Left hindlimb (tissue), 1 donor: ENCODE measurements at regions not wholly inside any gene's neighbourhood (a gene's known extent, or its start where the extent isn't known, plus 50 kb on each side); places are given as distances from the start of the nearest gene placed in this dataset.
"Not testable (repeated sequence)": the region's sequence is repeated elsewhere in the genome, so short reads cannot be mapped to it uniquely, and the experiment has no call there.

Source experiments
- DNase-seq: peaks from one replicate; pipeline ENCODE4 v3.0.0-alpha.2; 2018

DNA sequence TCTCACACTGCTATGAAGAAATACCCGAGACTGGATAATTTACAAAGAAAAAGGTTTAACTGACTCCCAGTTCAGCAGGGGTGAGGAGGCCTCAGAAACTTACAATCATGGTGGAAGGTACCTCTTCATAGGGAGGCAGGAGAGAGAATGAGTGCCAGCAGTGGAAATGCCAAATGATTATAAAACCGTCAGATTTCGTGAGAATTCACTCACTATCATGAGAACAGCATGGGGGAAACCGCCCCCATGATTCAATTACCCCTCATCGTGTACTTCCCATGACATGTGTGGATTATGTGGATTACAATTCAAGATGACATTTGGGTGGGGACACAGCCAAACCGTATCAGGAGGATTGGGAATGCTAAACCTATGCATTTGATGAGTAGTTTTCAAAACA is 380.3 kb upstream of the SPHKAP start:
- no peak for DNase-seq

DNA sequence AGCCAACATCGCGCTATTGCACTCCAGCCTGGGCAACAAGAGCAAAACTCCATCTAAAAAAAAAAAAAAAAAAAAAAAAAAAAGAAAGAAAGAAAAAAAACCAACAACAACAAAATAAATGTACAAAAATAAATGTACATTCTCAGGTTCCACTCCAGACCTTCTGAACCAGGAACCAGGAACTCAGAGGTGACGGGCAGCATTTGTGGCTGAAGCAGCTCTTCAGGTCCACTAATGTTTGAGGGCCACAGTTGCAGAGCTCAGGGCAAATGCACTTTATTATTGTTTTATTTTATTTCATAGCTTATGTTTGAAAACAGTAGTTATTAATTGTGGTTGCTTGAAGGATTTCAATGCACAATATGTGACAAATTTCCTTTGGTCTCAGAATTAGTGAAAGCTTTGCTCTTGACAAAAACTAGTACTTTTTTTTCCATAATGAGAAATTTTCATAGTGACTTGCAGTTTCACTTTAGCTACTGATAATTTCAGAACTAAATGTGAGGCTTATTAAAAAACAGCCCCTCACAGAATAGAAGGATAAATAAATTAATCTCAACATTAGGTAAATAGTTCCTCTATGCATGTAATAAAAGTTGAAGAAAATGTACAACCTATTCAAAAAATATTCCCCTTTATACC is 378.4 kb upstream of the SPHKAP start:
- DNase-seq = no peak

GRCh38 chr2:228556717-228557116 is 375.2 kb upstream of the SPHKAP start:
- no peak for DNase-seq

GRCh38 chr2:228549441-228550007 is 368.0 kb upstream of the SPHKAP start:
- no peak for DNase-seq

- DNase-seq = no peak
Observed at GRCh38 chr2:228548230-228548629, 366.7 kb upstream of the SPHKAP start.

GRCh38 chr2:228545748-228546145 is 364.3 kb upstream of the SPHKAP start:
- DNase-seq = no peak

DNA sequence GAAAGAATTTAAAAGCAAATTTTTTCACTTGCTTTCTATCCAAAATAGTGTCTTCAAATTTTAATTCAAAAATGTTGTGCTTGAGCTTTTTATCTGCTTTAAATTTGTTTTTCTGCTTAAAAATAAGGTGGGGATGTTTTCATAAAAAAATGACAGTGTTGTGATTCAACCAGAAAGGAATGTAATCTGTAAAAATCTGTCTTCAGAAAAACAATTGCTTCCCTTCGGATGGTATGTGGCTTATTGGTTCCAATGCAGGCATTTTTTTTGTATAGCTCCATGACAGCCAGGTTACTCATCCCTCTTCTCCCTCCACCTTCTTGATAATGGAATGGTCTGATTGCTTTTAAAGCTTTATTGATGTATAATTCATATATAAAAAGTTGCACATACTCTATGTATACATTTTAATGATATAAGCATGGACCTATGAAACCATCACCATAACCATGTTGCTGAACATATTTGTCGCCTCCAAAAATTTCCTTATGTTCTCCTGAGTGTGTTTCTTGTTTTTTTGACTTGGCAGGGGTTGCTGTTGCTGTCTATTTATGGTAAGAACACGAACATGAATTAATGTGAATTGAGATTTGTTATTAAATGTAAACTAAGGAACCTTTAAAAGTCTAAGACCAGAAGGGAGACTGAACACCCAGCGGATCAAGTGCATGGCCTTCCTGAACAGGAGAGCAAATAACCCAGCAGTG is 363.7 kb upstream of the SPHKAP start:
- DNase-seq = no peak

- no peak for DNase-seq
Observed at GRCh38 chr2:228543117-228543516, 361.6 kb upstream of the SPHKAP start.

- no peak for DNase-seq
Observed at GRCh38 chr2:228542277-228542676, 360.8 kb upstream of the SPHKAP start.

DNA sequence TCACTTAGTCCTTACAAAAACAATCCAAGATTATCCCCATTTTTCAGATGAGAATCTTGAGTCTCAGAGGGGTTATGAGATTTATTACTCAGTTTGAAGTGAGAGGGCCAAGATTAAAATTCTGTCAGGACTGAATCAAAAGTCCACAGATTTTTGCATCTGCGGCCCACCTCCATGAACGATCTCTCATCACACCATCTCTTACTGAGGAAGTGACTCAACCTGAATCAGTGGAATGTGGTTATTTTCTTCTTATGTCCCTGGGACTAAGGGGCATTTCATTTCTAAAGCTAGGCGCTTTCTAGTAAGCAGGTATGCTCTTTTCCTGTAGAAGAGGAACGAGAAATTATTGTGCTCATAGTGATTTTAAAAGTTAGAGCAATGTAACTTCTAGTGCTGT is 360.3 kb upstream of the SPHKAP start:
- no peak for DNase-seq

DNA sequence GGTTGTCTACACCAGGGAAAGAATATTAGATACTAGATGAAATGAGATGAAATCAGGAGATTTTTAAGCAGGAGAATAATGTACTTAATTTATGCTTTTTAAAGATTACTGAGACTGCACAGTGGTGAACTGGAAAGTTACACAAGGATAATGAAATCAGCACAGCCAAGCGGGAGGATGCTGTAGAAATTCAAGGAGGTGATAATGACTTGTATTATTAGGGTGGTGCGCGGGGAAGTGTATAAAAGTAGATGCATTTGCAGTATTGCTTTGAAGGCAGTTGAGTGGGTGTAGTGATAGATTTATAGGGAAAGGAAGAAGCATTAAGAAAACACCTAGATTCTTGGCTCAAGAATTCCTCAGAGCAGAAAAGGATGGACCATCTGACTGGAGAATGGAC is 359.5 kb upstream of the SPHKAP start:
- no peak for DNase-seq

- no peak for DNase-seq
Observed at GRCh38 chr2:228535396-228535795, 353.9 kb upstream of the SPHKAP start.

DNA sequence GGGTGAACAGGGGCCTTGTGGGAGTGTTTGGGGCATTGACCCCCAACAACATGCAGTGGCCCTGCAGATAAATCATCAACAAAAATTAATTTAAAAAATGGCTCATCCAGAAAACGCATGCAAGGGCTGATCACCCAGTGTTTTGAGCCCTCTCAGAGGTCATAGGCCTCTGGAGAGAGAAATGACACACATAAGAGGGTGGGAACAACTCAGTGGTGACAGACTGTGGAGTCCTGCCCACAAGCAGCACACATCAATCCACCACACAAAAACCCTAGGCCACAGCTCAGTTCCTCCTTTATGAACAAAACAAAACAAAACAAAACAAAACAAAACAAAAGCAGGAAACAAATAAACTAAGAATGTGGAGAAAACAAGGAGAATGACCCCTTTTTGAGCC is 351.7 kb upstream of the SPHKAP start:
- no peak for DNase-seq

DNA sequence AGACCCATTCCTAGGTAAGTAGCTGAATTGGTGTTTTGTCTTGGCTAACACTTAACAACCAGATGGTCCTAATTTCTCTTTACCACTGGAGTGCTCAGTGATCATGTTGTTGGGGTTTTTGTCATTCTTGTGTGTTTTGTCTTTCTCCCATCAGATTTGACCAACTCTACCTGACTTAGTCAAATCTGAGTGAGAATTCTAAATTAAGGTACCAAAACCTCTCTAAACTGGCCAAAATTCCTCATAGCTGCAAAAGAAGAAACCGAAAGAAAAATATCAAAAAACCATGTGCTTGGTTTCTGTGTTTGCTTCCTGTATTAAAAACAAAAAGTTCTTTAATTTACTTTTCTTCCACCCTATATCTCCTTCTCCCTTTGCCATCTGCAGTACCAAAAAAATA is 350.7 kb upstream of the SPHKAP start:
- DNase-seq = no peak

DNA sequence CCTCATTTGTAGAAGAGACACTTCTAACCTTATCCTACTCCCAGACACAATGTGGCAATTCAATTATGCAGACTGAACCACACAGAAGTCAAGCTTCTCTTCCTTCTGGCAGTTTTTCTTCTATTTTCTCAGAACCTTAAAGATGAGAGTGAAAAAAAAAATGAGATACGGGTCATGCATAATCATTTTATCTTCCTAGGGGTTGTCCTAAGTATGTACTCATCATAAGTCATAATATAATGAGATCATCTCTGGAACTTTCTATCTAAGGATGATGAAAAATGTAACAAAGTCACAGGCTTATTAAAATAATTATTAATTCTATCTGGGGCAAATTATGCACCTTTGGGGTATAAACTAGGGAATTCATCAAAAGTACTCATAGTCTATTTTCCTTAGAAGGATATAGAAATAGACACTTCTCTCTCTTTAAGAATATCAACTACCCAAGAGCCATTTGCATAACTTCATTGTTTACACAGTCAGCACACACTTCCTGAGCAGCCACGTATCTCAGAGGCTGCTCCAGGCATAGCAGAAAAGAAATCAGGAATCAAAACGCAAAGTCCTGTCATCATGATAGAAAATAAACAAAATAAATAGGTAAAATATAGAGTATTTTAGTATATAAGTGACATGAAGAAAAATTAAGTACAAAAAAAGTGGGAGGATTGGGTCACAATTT is 345.9 kb upstream of the SPHKAP start:
- no peak for DNase-seq

DNA sequence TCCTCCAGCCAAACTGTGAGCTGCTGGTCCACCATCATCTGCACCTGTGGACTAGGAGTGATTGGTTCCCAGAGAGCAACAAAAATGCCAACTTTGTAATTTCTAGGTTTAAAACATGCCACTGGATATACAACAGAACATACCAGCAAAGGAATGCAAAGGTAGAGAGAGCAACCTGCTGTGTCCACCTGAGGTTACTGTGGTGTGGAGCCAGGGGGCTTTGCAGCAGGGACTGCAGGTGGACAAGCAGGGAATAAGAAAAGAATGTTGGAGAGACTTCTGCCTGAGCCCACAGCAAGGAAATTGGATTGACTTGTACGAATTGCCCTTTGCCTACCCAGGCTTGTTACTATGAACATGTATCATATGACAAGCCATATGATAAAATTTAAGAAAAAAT is 345.2 kb upstream of the SPHKAP start:
- no peak for DNase-seq

- no peak for DNase-seq
Observed at GRCh38 chr2:228522977-228523376, 341.5 kb upstream of the SPHKAP start.

DNA sequence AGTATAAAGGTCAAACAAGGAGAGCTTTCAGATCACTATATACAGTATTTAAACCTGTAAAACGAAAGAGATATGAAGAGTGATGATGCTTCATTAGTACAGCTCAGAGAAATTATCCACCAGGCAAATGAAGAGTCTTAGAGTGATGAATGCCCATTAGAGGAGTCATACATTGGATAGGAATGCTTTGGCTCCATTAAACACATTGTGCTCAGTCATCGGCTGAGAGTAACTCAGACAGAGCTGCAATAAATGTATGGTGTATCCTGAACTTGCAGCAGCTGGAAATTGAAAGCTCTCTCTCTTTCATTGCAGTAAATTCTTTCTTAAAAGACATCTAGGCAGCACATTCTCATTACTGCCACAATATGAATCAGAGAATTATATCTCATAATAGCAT is 340.8 kb upstream of the SPHKAP start:
- DNase-seq = no peak

GRCh38 chr2:228519561-228519960 is 338.1 kb upstream of the SPHKAP start:
- DNase-seq = no peak

DNA sequence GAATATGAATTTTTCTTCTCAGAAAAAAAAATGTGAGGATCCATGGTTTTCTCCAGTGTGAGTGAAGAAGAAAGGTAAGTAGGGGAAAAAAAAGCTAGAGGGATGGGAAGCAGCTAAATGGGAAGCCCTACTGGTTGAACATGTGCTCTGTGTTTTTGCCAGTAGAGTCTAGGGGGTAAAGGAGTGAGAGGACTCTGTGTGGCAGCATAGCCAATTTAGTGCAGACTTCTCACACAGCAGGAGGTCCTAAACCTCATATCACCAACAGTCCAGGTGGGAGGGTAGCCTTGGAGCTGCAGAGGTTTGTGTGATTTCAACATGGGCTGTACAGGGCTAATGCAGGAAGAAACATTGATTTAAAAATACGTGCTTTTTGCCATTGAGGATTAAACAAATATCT is 334.5 kb upstream of the SPHKAP start:
- no peak for DNase-seq

DNA sequence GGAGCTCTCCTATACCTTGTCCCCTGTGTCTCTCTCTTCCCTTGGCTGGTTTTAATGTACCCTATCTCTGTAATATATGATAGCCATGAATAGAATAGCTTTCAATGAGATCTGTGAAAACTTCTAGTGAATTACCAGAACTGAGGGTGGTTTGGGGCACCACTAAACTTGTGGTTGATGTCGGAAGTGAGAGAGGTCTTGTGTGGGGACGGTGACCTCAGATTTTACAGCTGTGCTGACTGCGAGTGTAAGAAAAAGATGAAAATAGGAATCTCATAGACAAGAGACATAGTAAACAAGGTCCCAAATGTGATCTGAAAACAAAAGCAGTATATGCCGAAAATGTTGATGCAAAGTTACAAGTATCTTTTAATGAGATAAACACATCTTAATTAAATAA is 332.0 kb upstream of the SPHKAP start:
- not testable (repeated sequence) for DNase-seq

- DNase-seq = no peak
Observed at GRCh38 chr2:228509021-228509420, 327.5 kb upstream of the SPHKAP start.

- DNase-seq = no peak
Observed at GRCh38 chr2:228507870-228508269, 326.4 kb upstream of the SPHKAP start.

- DNase-seq = no peak
Observed at GRCh38 chr2:228507231-228507824, 325.8 kb upstream of the SPHKAP start.
